ENCODE measurements at regions not wholly inside any gene's neighbourhood (a gene's known extent, or its start where the extent isn't known, plus 50 kb on each side); places are given as distances from the start of the nearest gene placed in this dataset.

- no peak for DNase-seq (ENCODE audit: extremely low read depth in 1 of 2, low read depth in 1 of 2)
Measured at GRCh38 chr4:13184199-13184598, 299.9 kb downstream of the RAB28 start.

DNA sequence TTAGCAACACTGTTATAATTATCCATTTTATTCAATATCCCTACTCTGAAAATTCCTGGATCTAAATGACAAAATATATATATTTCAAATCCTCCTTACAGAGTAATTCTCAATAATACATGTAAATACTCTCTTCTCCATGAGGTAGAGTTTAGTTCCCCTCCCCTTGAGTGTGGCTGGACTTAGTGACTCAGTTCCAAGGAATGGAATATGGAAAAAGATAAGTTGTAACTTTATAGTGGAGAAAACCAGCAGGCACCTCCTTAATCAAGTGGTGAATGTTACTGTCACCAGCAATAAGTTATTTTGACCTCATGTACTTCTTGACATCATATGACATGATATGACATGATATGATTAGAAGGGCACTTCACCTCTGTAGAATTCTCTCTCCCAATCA is 302.0 kb downstream of the RAB28 start:
- no peak for DNase-seq (ENCODE audit: extremely low read depth in 1 of 2, low read depth in 1 of 2)

DNA sequence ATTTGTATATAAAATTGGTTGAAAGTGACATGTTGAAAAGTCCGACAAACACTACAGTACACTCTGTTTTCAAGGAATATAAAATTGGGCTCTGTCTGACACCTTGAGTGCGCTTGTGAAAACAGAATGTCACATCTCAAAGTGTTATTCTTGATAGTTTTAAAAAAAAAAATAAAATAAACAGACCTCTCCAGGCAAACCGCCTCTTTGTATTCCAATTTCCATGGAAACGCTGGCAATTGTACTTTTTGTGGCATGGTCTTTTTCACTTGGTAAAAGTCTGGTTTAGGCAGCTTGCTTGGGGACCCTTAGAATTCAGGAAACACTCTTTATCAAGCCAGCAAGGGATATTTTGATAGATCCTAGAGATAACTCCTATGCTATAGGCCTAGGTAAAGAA is 302.5 kb downstream of the RAB28 start:
- no peak for DNase-seq (ENCODE audit: extremely low read depth in 1 of 2, low read depth in 1 of 2)

DNA sequence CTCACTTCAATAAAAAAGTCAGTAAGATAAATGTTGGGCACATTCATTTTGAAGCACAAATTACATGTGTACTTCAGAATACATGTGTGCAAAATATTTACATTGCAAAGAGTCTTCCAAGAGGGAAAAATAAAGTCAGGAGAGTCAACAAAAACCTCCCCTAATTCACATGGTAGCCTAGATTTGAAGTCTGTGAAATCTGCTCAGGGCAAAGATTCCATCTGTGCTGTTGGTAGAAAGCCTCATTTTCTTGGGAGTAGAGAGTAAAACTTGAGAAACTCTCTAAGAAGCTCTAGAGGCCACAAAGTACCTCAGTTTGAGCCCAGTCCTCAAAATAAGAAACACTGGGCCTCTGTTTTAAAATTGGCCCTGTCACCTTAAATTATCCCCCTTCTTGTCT is 303.4 kb downstream of the RAB28 start:
- DNase-seq (ENCODE audit: extremely low read depth in 1 of 2, low read depth in 1 of 2), result no peak

GRCh38 chr4:13178621-13179020 is 305.5 kb downstream of the RAB28 start:
- no peak for DNase-seq (ENCODE audit: extremely low read depth in 1 of 2, low read depth in 1 of 2)

- no peak for DNase-seq (ENCODE audit: extremely low read depth in 1 of 2, low read depth in 1 of 2)
Measured at GRCh38 chr4:13176741-13177142, 307.4 kb downstream of the RAB28 start.

GRCh38 chr4:13174926-13175325 is 309.2 kb downstream of the RAB28 start:
- no peak for DNase-seq (ENCODE audit: extremely low read depth in 1 of 2, low read depth in 1 of 2)

- DNase-seq (ENCODE audit: extremely low read depth in 1 of 2, low read depth in 1 of 2), result no peak
Measured at GRCh38 chr4:13174001-13174400, 310.1 kb downstream of the RAB28 start.

DNA sequence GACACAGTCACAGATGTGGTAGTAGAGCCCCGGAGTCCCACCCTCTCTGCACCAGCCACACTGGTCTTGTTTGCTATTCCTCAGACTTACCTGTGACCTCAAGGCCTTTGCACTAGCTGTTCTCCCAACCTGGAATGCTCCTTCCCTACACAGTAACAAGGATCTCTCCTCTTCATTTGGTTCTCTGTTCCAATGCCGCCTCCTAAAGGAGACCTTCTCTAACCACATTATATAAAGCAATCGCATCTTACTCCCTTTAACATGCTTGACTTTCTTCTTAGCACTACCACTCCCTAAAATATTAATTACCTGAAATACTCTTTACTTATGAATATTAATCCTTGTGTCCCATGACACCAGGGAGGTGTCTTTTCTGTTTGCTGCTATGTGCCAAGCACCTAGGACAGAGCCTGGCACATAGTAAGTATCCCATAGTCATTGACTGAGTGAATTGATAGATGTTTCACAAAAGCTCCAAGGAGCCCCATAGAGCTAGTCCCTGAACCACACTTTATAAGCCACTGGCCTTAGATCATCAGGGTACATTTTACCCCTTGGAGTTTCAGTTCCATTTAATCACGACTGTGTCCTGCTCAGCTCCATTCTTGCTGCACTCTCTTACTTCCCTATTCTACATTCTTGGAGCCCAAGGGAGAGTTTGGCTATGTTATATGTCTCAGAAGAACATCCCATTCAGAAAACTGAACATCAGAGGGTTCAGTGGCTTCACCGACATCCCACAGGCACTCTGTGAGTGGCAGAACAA is 312.7 kb downstream of the RAB28 start:
- DNase-seq (ENCODE audit: extremely low read depth in 1 of 2, low read depth in 1 of 2), result no peak

- DNase-seq (ENCODE audit: extremely low read depth in 1 of 2, low read depth in 1 of 2), result no peak
Measured at GRCh38 chr4:13169731-13170525, 314.2 kb downstream of the RAB28 start.

DNA sequence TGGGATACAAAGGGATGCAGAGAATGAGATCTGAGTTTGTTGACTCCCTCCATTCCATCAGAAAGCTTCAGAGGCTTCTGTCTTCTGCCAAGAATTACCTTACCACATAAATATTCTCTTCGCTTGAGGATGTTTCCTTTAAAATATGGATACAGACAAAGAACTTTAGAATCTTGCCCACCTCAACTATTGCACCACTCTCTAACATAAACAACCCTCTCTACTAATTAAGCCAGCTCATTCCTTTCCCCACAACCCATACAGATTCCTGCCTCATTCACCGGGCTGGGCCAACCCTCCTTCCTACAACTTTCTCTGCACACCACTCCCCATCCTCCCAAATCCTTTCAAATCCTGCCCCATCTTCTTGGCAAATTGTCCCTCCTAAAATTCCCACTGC is 315.8 kb downstream of the RAB28 start:
- no peak for DNase-seq (ENCODE audit: extremely low read depth in 1 of 2, low read depth in 1 of 2)

DNA sequence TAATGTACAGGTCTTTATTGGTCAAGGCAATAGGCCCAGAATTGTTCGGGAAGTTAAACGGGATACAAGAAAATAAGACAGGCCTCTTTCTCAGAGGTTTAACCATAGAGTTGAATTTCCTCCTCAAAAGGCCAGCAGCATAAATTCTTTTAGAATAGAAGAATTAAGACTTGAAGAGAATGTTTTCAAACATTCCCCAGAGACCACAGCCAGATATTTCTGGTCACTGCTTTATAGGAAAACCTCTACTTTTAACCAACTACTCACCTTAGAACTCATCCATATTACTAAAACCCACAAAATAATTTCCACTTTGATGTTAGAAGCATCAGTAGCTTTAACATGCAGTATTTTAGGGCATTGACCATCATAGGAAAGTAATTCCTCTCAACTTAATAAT is 317.9 kb downstream of the RAB28 start:
- no peak for DNase-seq (ENCODE audit: extremely low read depth in 1 of 2, low read depth in 1 of 2)

GRCh38 chr4:13164783-13165331 is 319.3 kb downstream of the RAB28 start:
- no peak for DNase-seq (ENCODE audit: extremely low read depth in 1 of 2, low read depth in 1 of 2)

DNA sequence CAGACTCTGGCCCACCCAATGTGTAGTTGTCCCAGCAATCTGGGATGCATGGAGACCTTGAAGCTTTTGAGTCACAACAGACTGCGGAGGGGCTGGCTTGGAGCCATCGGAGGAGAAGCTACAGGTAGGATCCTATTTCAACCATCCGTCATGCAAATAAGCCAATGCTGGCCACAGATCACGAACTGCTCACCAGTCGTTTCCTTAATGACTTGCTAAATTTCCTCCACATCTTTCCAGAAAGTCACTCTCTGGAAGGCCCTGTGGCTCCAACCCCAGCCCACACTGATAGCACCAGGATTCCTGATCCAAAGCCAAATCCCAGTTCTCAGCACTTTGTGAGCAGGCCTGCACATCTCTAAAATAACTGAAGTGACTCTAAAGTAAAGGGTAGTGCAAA is 321.3 kb downstream of the RAB28 start:
- no peak for DNase-seq (ENCODE audit: extremely low read depth in 1 of 2, low read depth in 1 of 2)

DNA sequence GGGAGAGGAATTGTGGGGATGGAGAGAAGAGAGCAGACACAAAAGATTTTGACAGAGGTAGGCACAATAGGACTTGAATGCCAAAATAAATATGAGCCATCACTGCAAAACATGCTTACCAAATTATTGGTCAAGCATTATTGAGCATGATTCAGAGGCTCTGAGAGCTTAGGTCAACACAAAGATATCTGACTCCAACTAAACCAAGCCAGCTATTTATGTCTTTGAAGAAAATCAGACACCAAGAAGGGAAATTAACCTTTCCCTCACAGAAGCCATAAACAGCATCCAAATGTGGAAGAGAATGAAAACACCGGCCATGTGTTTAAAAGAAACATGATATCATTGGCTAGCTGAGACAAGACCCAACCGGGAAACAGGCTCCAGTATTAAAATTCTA is 323.2 kb downstream of the RAB28 start:
- DNase-seq (ENCODE audit: extremely low read depth in 1 of 2, low read depth in 1 of 2), result no peak

DNA sequence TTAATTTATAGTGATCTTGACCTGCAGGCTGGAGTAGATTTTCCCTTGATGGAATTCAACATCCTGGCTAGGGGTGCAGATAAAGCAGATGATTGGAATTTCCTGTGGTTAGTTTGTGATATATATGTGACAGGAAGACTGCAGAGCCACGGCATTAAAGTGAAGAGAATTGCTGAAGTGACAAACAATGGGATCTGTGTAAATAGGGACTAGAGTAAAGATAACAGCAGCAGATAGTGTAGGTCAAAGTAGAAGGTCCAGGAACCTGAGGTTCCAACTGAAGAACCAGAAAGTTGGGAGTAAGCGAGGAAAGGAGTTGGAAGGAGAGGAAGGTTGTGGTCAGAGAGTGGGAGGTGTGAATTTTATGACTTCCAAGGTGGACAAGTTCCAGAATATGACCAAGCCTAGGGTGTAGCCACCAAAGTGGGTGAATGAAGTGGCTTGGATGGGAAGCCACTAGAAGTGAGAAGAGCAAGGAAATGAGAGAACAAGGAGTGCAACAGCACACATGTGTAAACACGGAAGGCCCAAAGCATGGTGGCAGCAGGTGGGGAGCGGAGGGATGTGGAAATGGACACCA is 325.0 kb downstream of the RAB28 start:
- no peak for DNase-seq (ENCODE audit: extremely low read depth in 1 of 2, low read depth in 1 of 2)

DNA sequence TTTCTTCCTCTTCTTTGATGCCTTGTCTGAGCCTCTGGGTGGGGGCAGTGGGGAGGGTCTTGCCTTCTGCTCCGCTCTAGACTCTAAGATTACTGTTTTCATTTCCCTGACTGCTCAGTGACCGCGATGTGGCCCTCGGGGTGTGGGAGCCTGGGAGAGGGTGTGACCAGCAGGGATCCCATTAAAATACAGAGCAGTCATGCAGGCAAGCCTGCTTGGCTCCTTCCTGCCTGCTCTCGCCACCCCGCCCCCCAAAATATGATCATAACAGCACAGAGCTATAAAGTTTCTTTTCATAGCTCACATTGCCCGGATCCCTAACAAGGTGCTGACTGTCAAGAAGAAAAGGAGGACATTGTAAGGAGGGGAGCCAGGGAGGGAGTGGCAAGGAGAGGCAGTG is 332.9 kb downstream of the RAB28 start:
- DNase-seq (ENCODE audit: extremely low read depth in 1 of 2, low read depth in 1 of 2), result no peak

DNA sequence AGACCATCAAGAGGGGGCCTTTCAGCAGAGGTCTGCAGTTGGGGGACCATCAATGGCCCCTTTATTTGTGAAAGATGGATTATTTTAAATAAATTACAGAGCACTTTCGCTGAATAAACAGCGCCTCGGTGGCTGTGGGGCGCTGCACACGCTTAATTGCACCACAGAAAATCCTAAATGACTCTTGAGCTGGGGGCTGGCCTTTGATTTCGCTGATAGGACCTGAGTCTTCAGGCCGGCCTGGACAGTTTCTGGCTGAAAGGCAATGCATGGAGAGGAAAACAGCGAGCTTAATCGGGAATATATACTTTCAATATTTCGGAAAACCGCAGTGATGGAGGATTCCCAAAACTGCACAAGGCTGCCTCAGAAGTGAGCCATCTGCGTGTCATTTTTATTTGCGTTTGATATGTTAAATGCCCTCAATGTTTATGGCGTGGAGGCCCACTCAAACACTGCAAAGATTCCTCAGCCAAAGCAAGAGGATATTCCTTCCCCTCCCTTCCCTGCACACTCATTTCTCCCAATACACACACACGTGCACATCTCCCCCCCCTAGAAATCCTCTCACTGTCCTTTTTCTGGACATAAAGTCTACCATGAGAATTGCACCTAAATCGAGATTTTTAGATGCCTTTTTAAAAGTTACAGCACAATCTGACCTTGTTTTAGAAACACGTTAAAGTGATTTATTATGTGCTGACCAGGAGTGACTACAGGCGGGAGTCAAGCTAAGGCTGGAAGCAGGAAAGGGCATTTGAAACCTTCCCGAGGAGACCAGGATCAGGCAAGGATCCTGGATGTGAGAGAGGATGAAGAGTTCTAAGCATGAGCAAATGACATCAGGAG is 340.7 kb downstream of the RAB28 start:
- DNase-seq (ENCODE audit: extremely low read depth in 1 of 2, low read depth in 1 of 2), result no peak

DNA sequence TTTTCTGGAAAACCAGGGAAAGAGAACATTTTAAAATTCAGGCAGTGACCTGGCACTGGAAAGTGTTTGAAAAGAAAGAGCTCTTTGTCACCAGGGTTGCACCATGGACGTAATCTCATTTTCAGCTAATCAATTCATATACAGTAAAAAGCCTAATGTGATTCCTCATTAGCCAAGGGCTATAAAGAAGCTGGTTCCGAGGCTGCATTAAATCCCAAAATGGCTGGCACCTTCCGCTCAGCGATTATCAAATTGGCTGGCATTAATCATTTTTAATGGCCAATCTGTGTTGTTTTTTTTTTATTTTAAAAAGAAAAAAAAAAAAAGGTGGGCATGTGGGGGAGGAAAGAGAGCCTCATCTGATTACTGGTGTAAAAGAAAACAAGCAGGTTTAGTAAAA is 341.4 kb downstream of the RAB28 start:
- no peak for DNase-seq (ENCODE audit: extremely low read depth in 1 of 2, low read depth in 1 of 2)

DNA sequence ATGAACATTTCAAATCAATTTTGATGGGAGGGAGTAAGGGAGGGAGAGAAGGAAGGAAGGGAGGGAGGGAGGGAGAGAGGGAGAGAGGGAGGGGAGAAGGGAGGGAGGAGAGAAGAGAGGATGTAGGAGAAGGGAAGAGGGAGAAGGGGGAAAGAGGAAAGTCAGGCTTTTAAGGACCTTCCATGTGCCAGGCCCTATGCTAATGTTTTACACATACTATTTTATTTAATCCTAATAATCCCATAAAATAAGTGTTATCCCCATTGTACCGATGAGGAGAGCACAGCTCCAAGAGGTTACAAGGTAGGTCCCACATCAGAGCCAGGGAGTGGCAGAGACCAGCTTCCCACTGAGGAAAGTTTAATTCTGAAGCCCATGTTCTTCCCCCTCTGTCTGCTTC is 341.9 kb downstream of the RAB28 start:
- DNase-seq (ENCODE audit: extremely low read depth in 1 of 2, low read depth in 1 of 2), result no peak

- DNase-seq (ENCODE audit: extremely low read depth in 1 of 2, low read depth in 1 of 2), result no peak
Measured at GRCh38 chr4:13137390-13137789, 346.8 kb downstream of the RAB28 start.
